Prostate gland (tissue), 2 donors: ENCODE measurements at regions not wholly inside any gene's neighbourhood (a gene's known extent, or its start where the extent isn't known, plus 50 kb on each side); places are given as distances from the start of the nearest gene placed in this dataset.

Experiments
- CTCF ChIP-seq, 4 experiments: fragments of 200-600 bp in 2 of 4; fragments of 450-650 bp in 2 of 4; sonication (generic) in 2 of 4; IDR thresholded peaks; 1 replicate in 3 of 4; 2 replicates in 1 of 4; pipeline ENCODE4 v1.5.1; 2016 to 2019; ENCODE audit warnings: antibody characterized with exemption in 4 of 4, mild to moderate bottlenecking in 2 of 4, moderate library complexity in 2 of 4
- POLR2A ChIP-seq: fragments of 450-650 bp; IDR thresholded peaks from one replicate; pipeline ENCODE4 v1.6.1; 2016; ENCODE audit warnings: antibody characterized with exemption, mild to moderate bottlenecking
- POLR2AphosphoS5 ChIP-seq: sonication (generic); formaldehyde crosslinking; IDR thresholded peaks from one replicate; pipeline ENCODE4 v1.6.1; 2017; ENCODE audit warnings: antibody characterized with exemption

- TF ChIP-seq POLR2A = no peak
- no peak for TF ChIP-seq CTCF (IDR thresholded peaks at IDR 0.05)
- no peak for TF ChIP-seq POLR2AphosphoS5
Measured at GRCh38 chr3:18250991-18251390, 174.1 kb downstream of the SATB1 start.
